ENCODE measurements at regions not wholly inside any gene's neighbourhood (a gene's known extent, or its start where the extent isn't known, plus 50 kb on each side); places are given as distances from the start of the nearest gene placed in this dataset.

GRCh38 chr11:106427736-106428135, 350.3 kb downstream of the AASDHPPT start:
- no peak overlapping the region for H3K27ac ChIP-seq
- no peaks in the 10 kb centered on the region for H3K4me1 ChIP-seq
- ATAC-seq = no peak
- intact Hi-C loops (cut with DNase I) = no loop called here
- DNase-seq = no peak
- H3K9me3 ChIP-seq = no peaks in the 10 kb centered on the region
- no peaks in the 10 kb centered on the region for H3K27me3 ChIP-seq
- TF ChIP-seq CTCF (IDR thresholded peaks at IDR 0.05) = no peak
- H3K4me3 ChIP-seq = no peak overlapping the region
- H3K36me3 ChIP-seq = no peaks in the 10 kb centered on the region

DNA sequence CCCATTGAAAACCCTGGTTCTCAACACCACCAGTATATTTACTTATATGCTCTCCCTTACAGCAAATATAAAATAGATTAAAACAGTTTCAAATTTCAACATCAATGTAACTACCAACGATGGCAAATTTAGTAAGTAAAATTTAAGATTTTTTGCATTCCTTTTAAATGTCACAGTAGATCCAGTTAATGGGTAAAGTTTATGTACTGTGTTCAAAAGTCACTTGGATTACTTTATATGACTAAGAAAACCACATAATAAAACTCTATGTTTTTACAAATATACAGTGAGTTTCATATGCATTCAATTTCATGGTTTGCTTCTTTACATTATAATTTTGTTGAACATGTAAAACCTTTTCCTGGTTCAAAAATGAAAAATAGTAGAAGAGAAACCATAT, 364.6 kb downstream of the AASDHPPT start:
- no peak for TF ChIP-seq CTCF (IDR thresholded peaks at IDR 0.05)
- no peaks in the 10 kb centered on the region for H3K9me3 ChIP-seq
- no peak overlapping the region for H3K4me3 ChIP-seq
- no peaks in the 10 kb centered on the region for H3K36me3 ChIP-seq
- ATAC-seq (no peak), DNase-seq (no peak)
- intact Hi-C loops (cut with DNase I) = no loop called here
- H3K27ac ChIP-seq = no peak overlapping the region
- no peaks in the 10 kb centered on the region for H3K27me3 ChIP-seq
- H3K4me1 ChIP-seq = no peaks in the 10 kb centered on the region

- no peak for TF ChIP-seq CTCF (IDR thresholded peaks at IDR 0.05)
- Histone ChIP-seq H3K27ac (no peak overlapping the region), H3K4me3 (no peak overlapping the region), H3K27me3 (no peaks in the 10 kb centered on the region), H3K4me1 (no peaks in the 10 kb centered on the region), H3K36me3 (no peaks in the 10 kb centered on the region), H3K9me3 (no peaks in the 10 kb centered on the region)
- ATAC-seq = no peak
- intact Hi-C loops (cut with DNase I) = no loop called here
- no peak for DNase-seq
Measured at GRCh38 chr11:106446302-106446701, 368.8 kb downstream of the AASDHPPT start.

- peaks cover 0 to 1% of the 10 kb centered on the region in 2 donors for H3K9me3 ChIP-seq
- ATAC-seq (no peak), DNase-seq (no peak)
- intact Hi-C loops (cut with DNase I) = no loop called here
- H3K4me3 ChIP-seq = no peak overlapping the region
- no peaks in the 10 kb centered on the region for H3K27me3 ChIP-seq
- no peaks in the 10 kb centered on the region for H3K4me1 ChIP-seq
- no peaks in the 10 kb centered on the region for H3K36me3 ChIP-seq
- no peak for TF ChIP-seq CTCF (IDR thresholded peaks at IDR 0.05)
- no peak overlapping the region for H3K27ac ChIP-seq
Measured at GRCh38 chr11:106446955-106447354, 369.5 kb downstream of the AASDHPPT start.

DNA sequence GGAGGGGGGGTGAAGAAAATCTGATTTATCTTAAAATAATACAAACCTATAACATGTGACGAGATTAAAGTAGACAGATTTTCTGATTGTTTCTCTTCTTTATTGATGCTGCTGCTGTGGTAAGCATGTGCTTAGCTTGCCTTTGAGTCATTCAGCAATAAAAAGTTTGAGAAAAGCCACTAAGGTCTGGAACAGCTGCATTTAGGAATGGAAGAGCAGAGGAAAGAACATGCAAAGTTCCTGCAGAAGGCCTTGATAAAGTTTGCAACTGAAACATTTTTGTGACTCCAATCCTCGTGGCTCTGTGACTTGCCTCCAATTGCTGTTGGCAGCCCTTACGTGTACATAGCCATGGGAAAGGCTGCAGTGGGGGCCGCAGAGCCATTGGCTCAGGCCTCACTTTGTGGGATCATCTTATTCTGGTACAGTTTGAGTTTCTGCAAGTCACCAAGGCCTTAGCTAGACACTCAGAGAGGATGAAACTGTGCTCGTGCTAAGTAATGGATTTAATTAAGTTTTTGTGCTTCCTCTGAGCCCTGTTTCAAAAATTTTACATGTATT, 370.2 kb downstream of the AASDHPPT start:
- DNase-seq (no peak), ATAC-seq (no peak)
- Histone ChIP-seq H3K4me3 (no peak overlapping the region), H3K9me3 (peaks cover 0 to 7% of the 10 kb centered on the region in 2 donors), H3K36me3 (no peaks in the 10 kb centered on the region), H3K4me1 (no peaks in the 10 kb centered on the region), H3K27ac (no peak overlapping the region), H3K27me3 (no peaks in the 10 kb centered on the region)
- TF ChIP-seq CTCF (IDR thresholded peaks at IDR 0.05) = no peak
- intact Hi-C loops (cut with DNase I) = no loop called here

Data from left lung (tissue), 4 donors.